HUES64 (cell line): ENCODE measurements at regions not wholly inside any gene's neighbourhood (a gene's known extent, or its start where the extent isn't known, plus 50 kb on each side); places are given as distances from the start of the nearest gene placed in this dataset.
"Not testable (repeated sequence)": the region's sequence is repeated elsewhere in the genome, so short reads cannot be mapped to it uniquely, and the experiment has no call there.

ENCODE experiments used
- H3K27ac ChIP-seq: 2 replicates; pipeline ENCODE4 v1.7.0; 2013; ENCODE audit warnings: low read depth, low read length, inconsistent platforms
- H3K27me3 ChIP-seq: 2 replicates; pipeline ENCODE4 v1.6.1; 2013; ENCODE audit warnings: mild to moderate bottlenecking, low read length; ENCODE audit not compliant: insufficient read depth
- H3K36me3 ChIP-seq: 2 replicates; pipeline ENCODE4 v1.6.1; 2013; ENCODE audit warnings: mild to moderate bottlenecking, low read length; ENCODE audit not compliant: insufficient read depth
- H3K4me1 ChIP-seq: 2 replicates; pipeline ENCODE4 v1.6.1; 2013; ENCODE audit warnings: mild to moderate bottlenecking, low read length, moderate library complexity; ENCODE audit not compliant: insufficient read depth
- H3K4me3 ChIP-seq: 2 replicates; pipeline ENCODE4 v1.5.1; 2013; ENCODE audit warnings: mild to moderate bottlenecking, low read length, moderate library complexity
- H3K9ac ChIP-seq: 2 replicates; pipeline ENCODE4 v1.6.1; 2013; ENCODE audit warnings: mild to moderate bottlenecking, low read depth, low read length
- H3K9me3 ChIP-seq: 2 replicates; pipeline ENCODE4 v1.6.1; 2013; ENCODE audit warnings: low read depth, low read length; ENCODE audit not compliant: insufficient read depth
- WGBS: fragments of 150-250, 120-280 bp; methylation state at CpG from one replicate; pipeline ENCODE4 v1.1.7; 2013; ENCODE audit warnings: missing lambda C conversion rate; 5-methylcytosine and 5-hydroxymethylcytosine counted together

DNA sequence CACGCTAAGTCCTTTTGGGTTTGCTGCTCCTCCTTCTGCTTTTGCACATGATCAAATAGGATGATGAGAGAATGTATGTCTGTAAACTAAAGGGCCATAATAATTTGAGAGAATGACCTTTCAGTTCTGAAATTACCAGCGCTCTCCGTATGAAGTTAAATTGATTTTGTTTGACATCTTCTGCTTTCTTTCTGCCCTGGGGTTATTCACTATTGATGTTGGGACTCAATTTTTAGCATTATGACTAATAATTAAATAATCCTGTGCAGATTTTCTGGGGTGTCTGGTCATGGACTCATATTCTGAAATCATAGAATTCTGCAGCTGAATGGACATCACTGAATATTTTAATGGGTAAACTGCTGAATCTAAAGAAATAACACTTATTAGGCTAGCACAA lies 423.2 kb downstream of the POM121L12 start:
- 98% methylated on average over 3 of the region's 3 CpGs for WGBS
- Histone ChIP-seq H3K27ac (no peak overlapping the region), H3K9me3 (no peaks in the 10 kb centered on the region)

DNA sequence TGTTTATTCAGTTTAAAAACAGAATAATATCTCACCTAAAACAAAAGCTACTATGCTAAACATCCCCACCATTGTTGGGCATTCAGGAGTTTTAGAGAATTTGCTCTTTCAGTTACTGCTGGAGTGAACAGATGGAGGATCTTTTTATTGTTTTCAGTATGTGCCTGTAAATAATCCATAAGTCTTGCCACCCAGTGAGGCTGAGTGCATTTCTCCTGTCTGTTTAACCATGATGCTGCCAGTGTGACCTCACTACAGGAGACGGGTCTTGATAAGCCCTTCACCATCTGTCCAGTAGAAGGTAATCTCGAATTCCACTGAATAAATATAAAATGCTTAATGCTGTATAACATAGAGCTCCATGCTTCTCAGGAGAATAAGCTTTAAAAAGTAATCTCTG lies 430.9 kb downstream of the POM121L12 start:
- no peaks in the 10 kb centered on the region for H3K9me3 ChIP-seq
- H3K27ac ChIP-seq = no peak overlapping the region
- WGBS = 95% methylated on average over 1 of the region's 2 CpGs
- H3K9ac ChIP-seq = no peak overlapping the region
- H3K36me3 ChIP-seq = no peaks in the 10 kb centered on the region
- H3K4me1 ChIP-seq = no peaks in the 10 kb centered on the region
- no peaks in the 10 kb centered on the region for H3K27me3 ChIP-seq
- H3K4me3 ChIP-seq = no peak overlapping the region

More for the DNA sequence above, 423.2 kb downstream of the POM121L12 start:
- H3K27me3 ChIP-seq = no peaks in the 10 kb centered on the region
- H3K4me3 ChIP-seq = no peak overlapping the region
- H3K4me1 ChIP-seq = no peaks in the 10 kb centered on the region
- no peaks in the 10 kb centered on the region for H3K36me3 ChIP-seq
- H3K9ac ChIP-seq = no peak overlapping the region

DNA sequence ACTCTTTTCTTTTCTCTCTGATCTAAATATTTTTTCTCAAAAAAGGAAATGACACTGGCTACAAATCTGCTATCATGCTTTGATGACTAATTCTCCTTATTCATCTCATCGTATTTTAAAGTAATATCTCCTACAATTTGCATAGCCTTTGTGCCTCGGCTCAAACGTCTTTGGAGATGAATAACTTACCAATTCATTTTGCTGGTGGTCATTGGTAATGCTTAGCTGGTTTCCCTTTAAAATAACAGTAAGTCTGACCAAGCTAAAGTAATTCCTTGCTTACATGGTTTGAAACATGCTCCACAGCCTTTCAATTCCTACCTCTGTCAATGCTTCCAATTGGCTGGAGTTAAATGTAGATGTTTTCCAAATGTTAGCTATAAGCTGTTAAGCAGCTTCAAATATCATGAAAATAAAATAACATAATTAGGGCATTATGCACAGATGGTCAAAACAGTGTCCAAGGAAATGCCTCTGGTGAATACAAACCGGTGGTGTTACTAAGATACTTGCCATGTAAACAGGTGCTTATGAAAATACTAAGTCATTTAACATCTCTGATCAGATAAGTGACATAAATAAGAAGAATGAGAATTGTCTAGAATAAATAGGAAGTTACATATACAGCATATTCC lies 435.0 kb downstream of the POM121L12 start:
- Histone ChIP-seq H3K9me3 (no peaks in the 10 kb centered on the region), H3K9ac (no peak overlapping the region), H3K27ac (no peak overlapping the region), H3K27me3 (no peaks in the 10 kb centered on the region), H3K4me1 (no peaks in the 10 kb centered on the region), H3K4me3 (no peak overlapping the region), H3K36me3 (no peaks in the 10 kb centered on the region)
- whole genome bisulfite sequencing = 88% methylated on average over 4 of the region's 4 CpGs

DNA sequence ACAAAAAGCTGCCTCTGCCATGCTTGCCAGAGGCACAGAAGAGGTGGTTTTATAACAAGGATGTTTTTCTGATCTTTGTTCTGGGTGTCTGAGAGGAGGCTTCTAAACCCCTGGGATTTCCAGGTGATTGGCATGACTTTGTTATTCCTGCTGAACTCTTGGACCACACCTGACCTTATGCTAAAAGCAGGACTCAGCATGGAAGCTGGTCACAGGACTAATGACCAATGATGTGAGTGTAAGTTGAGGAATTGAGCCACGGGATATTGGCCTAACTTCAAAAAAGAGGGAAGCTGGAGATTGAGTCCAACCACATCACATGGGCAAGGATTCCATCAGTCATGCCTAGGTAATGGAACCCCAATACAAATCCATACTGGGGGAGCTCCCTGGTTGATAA lies 437.9 kb downstream of the POM121L12 start:
- Histone ChIP-seq H3K9ac (no peak overlapping the region), H3K4me1 (no peaks in the 10 kb centered on the region), H3K36me3 (no peaks in the 10 kb centered on the region), H3K27ac (no peak overlapping the region), H3K27me3 (no peaks in the 10 kb centered on the region), H3K9me3 (no peaks in the 10 kb centered on the region), H3K4me3 (no peak overlapping the region)
- WGBS = 89% methylated on average over 1 of the region's 1 CpG

DNA sequence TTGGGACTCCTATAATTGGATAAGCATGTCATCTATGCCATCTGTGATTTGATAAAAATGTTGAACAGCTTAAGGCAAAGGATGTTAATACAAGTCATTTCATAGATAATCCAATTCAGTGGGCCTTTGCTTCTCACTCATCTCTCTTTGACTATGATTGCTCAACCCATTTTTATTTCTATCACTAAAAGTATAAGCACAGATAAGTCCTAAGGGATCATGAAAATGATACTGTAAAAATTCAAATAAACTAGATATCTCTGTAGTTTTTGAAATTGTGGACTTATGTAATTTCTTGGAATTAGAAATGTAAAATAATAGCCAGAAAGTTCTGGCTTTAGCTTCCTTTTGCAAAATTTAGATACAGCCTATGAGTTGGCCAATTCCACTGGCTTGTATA lies 440.3 kb downstream of the POM121L12 start:
- no peaks in the 10 kb centered on the region for H3K4me1 ChIP-seq
- no peaks in the 10 kb centered on the region for H3K27me3 ChIP-seq
- H3K36me3 ChIP-seq = no peaks in the 10 kb centered on the region
- H3K27ac ChIP-seq = no peak overlapping the region
- no peaks in the 10 kb centered on the region for H3K9me3 ChIP-seq
- no peak overlapping the region for H3K9ac ChIP-seq
- H3K4me3 ChIP-seq = no peak overlapping the region

DNA sequence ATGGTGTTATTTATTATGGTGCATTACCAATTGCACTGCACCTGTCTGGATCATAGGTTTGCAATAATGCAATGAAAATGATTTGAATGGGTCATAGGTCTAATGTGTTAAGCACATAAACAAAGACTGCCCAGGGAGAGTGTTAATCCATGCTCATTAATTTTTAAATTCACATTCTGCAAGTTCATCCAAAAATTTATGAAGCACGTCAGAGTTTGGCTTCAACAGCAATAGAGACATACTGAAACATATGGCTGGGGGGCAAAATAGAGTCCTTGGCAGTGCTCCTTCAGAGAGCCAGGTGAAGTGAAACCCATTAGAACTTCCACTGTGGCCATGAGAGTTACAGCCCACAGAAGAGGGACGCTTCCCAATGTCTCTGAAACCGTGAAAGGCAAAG lies 441.1 kb downstream of the POM121L12 start:
- H3K4me3 ChIP-seq = no peak overlapping the region

DNA sequence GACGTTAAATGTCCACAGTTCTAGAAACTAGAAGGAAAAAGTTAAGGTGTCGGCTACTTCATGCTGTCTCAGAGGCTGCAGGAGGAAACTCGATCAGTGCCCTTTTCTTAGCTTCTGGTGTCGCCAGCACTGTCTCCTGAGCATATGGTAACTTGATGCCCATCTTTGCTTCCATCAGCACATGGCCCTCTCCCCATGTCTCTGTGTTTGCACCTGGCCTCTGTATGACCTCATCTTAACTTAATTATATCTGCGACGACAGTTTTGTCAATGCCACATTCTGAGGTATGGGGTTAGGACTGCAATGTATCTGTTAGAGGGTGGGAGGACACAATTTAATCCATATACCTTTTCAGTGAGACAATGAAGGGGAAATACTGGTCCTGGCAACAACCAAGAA lies 449.9 kb downstream of the POM121L12 start:
- WGBS = 92% methylated on average over 4 of the region's 6 CpGs
- H3K9ac ChIP-seq = no peak overlapping the region
- H3K4me3 ChIP-seq = no peak overlapping the region
- no peaks in the 10 kb centered on the region for H3K36me3 ChIP-seq
- H3K27me3 ChIP-seq = no peaks in the 10 kb centered on the region
- H3K27ac ChIP-seq = no peak overlapping the region
- H3K9me3 ChIP-seq = no peaks in the 10 kb centered on the region
- H3K4me1 ChIP-seq = no peaks in the 10 kb centered on the region

More for the DNA sequence above, 441.1 kb downstream of the POM121L12 start:
- WGBS = 99% methylated on average over 3 of the region's 3 CpGs
- no peaks in the 10 kb centered on the region for H3K27me3 ChIP-seq
- H3K27ac ChIP-seq = no peak overlapping the region
- H3K9me3 ChIP-seq = no peaks in the 10 kb centered on the region
- H3K4me1 ChIP-seq = no peaks in the 10 kb centered on the region
- no peaks in the 10 kb centered on the region for H3K36me3 ChIP-seq
- no peak overlapping the region for H3K9ac ChIP-seq

DNA sequence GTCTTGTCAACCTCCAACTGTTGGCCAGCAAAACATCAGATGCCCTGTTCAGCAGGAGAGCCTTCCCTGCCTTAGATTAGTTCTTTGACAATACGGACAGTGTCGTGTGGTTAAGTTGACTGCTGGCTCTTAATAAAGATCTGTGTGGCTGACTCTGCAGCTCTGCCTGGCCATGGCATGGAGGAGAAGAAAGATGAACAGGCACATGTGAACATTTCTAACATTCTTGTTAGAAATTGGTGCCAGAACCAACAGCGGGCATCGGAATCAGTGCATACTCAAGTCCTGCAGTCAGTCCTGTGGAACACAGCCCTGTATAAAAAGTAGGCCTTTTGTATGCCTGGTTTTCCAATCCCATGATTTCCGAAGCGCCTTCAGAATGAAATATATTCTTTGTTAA lies 455.6 kb downstream of the POM121L12 start:
- Histone ChIP-seq H3K4me1 (no peaks in the 10 kb centered on the region), H3K4me3 (no peak overlapping the region), H3K27ac (no peak overlapping the region), H3K9me3 (no peaks in the 10 kb centered on the region), H3K36me3 (no peaks in the 10 kb centered on the region), H3K27me3 (no peaks in the 10 kb centered on the region), H3K9ac (no peak overlapping the region)
- WGBS = 97% methylated on average over 4 of the region's 6 CpGs

DNA sequence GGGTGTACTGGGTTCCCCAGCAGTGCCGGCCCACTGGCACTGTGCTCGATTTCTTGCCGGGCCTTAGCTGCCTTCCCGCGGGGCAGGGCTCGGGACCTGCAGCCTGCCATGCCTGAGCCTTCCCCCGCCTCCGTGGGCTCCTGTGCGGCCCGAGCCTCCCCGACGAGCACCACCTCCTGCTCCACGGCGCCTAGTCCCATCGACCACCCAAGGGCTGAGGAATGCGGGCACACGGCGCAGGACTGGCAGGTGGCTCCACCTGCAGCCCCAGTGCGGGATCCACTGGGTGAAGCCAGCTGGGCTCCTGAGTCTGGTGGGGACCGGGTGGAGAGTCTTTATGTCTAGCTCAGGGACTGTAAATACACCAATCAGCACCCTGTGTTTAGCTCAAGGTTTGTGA lies 459.7 kb downstream of the POM121L12 start:
- H3K27ac ChIP-seq, H3K9ac ChIP-seq, H3K9me3 ChIP-seq, H3K27me3 ChIP-seq, H3K36me3 ChIP-seq, H3K4me1 ChIP-seq, H3K4me3 ChIP-seq: not testable (repeated sequence)
- 96% methylated on average over 20 of the region's 20 CpGs for WGBS

DNA sequence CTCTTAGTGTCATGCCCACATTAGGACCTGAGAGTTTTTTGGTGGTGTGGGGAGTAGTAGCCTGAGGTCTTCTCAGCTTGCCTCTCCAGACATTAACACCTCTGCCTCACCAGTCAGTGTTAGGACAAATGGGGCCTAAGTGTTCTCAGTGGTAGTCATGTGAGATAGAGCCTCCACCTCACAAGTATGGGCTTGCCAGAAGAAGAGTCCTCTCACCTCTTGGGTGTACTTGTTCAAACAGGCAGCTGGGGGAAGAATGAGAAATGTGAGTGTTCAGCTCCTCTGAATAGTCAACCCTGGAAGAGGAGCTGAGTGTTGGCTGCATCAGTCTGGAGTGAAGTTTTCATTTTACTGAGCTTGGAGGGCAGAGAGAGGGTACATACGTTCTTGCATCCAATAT lies 464.6 kb downstream of the POM121L12 start:
- Histone ChIP-seq H3K9ac (no peak overlapping the region), H3K36me3 (no peaks in the 10 kb centered on the region), H3K27me3 (no peaks in the 10 kb centered on the region), H3K27ac (no peak overlapping the region), H3K9me3 (no peaks in the 10 kb centered on the region), H3K4me1 (no peaks in the 10 kb centered on the region), H3K4me3 (no peak overlapping the region)
- WGBS = 100% methylated on average over 1 of the region's 1 CpG

DNA sequence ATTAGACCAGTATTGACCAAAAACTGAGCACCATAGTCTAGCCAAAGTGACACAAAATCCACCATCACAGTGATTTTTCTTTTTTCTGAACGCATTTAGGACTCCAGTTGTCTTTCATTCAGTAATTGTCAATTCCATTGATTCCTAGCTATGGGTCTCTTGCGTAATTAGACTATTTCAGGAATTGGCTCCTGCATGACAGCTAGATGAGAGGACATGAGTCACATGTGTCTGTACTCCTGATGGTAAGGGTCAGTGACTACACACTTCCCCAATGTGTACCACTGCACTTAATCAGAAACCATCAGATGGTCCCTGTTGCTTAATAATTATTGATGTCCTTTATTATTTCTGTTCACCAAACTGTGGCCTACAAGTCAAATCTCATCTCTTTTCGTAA lies 469.5 kb downstream of the POM121L12 start:
- no peak overlapping the region for H3K9ac ChIP-seq
- no peak overlapping the region for H3K4me3 ChIP-seq
- no peaks in the 10 kb centered on the region for H3K36me3 ChIP-seq
- no peaks in the 10 kb centered on the region for H3K4me1 ChIP-seq
- no peaks in the 10 kb centered on the region for H3K27me3 ChIP-seq
- no peaks in the 10 kb centered on the region for H3K9me3 ChIP-seq
- no peak overlapping the region for H3K27ac ChIP-seq
- 96% methylated on average over 3 of the region's 3 CpGs for WGBS

DNA sequence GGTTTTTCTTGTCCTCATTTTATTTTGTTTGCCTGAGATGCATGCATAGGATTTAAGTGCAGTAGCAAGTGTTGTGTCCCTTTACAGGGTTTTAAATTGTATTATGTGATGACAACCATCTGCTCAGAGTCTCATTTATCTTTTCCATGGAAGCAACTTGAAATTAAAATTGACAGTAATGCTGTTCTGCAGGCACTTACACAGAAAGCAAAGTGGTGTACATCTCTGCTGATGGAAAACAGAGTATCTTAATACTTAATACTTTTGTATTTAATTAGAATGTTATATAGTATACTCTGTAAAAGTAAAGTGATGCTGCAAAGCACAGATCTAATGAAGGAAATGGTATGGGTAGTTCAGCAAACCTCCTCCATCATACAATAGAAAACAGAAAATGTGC lies 482.9 kb downstream of the POM121L12 start:
- Histone ChIP-seq H3K27ac (no peak overlapping the region), H3K27me3 (no peaks in the 10 kb centered on the region), H3K4me3 (no peak overlapping the region), H3K9me3 (no peaks in the 10 kb centered on the region), H3K4me1 (no peaks in the 10 kb centered on the region), H3K9ac (no peak overlapping the region), H3K36me3 (no peaks in the 10 kb centered on the region)
